Esophagus squamous epithelium (tissue), 4 donors: ENCODE measurements at regions not wholly inside any gene's neighbourhood (a gene's known extent, or its start where the extent isn't known, plus 50 kb on each side); places are given as distances from the start of the nearest gene placed in this dataset.

Source experiments
- POLR2A ChIP-seq, 4 donors: fragments of 450-650 bp; IDR thresholded peaks; one replicate each; pipeline ENCODE4 v1.6.1; 2017; ENCODE audit warnings: antibody characterized with exemption in 4 of 4, mild to moderate bottlenecking in 4 of 4, moderate library complexity in 3 of 4
- TF ChIP-seq, protein P1 (sequence below), 6 experiments: fragments of 450-650 bp in 4 of 6; fragments of 200-600 bp in 2 of 6; sonication (generic) in 2 of 6; IDR thresholded peaks; one replicate each; pipeline ENCODE4 v1.5.1; 2016 to 2019; ENCODE audit warnings: antibody characterized with exemption in 6 of 6, mild to moderate bottlenecking in 4 of 6, moderate library complexity in 4 of 6

- TF ChIP-seq, protein P1, sequence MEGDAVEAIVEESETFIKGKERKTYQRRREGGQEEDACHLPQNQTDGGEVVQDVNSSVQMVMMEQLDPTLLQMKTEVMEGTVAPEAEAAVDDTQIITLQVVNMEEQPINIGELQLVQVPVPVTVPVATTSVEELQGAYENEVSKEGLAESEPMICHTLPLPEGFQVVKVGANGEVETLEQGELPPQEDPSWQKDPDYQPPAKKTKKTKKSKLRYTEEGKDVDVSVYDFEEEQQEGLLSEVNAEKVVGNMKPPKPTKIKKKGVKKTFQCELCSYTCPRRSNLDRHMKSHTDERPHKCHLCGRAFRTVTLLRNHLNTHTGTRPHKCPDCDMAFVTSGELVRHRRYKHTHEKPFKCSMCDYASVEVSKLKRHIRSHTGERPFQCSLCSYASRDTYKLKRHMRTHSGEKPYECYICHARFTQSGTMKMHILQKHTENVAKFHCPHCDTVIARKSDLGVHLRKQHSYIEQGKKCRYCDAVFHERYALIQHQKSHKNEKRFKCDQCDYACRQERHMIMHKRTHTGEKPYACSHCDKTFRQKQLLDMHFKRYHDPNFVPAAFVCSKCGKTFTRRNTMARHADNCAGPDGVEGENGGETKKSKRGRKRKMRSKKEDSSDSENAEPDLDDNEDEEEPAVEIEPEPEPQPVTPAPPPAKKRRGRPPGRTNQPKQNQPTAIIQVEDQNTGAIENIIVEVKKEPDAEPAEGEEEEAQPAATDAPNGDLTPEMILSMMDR (IDR thresholded peaks at IDR 0.05): no peak
- TF ChIP-seq POLR2A (IDR thresholded peaks at IDR 0.05): no peak
These were observed 267.3 kb downstream of the UACA start for GRCh38 chr15:70495991-70496599.
